Neural progenitor cell (in vitro differentiated cells): ENCODE measurements at regions not wholly inside any gene's neighbourhood (a gene's known extent, or its start where the extent isn't known, plus 50 kb on each side); places are given as distances from the start of the nearest gene placed in this dataset.
A peak's percentile ranks its signal among the peaks of the same experiment; 100 is the strongest.

Experiments
- DNase-seq: peaks from one replicate; pipeline ENCODE4 v3.0.0-alpha.2; 2016; ENCODE audit warnings: low spot score
- H2AFZ ChIP-seq: fragments of 200-600 bp; sonication (generic); replicated peaks from 2 replicates; pipeline ENCODE4 v1.6.1; 2016; ENCODE audit warnings: antibody characterized with exemption
- H3F3A ChIP-seq: fragments of 200-600 bp; sonication (generic); 2 replicates; pipeline ENCODE4 v1.6.1; 2016; ENCODE audit warnings: antibody characterized with exemption, low read depth
- H3K27ac ChIP-seq: fragments of 200-600 bp; sonication (generic); 2 replicates; pipeline ENCODE4 v1.5.1; 2016; ENCODE audit warnings: mild to moderate bottlenecking
- H3K27me3 ChIP-seq: fragments of 200-600 bp; sonication (generic); 2 replicates; pipeline ENCODE4 v1.6.1; 2016; ENCODE audit warnings: mild to moderate bottlenecking, moderate library complexity
- H3K36me3 ChIP-seq: fragments of 200-600 bp; sonication (generic); 2 replicates; pipeline ENCODE4 v1.5.1; 2016
- H3K4me1 ChIP-seq: fragments of 200-600 bp; sonication (generic); 2 replicates; pipeline ENCODE4 v1.6.1; 2016; ENCODE audit warnings: mixed run types
- H3K4me2 ChIP-seq: fragments of 200-600 bp; sonication (generic); 2 replicates; pipeline ENCODE4 v1.6.1; 2016
- H3K4me3 ChIP-seq: fragments of 200-600 bp; sonication (generic); 2 replicates; pipeline ENCODE4 v1.5.1; 2016
- H3K79me2 ChIP-seq: fragments of 200-600 bp; sonication (generic); 2 replicates; pipeline ENCODE4 v1.6.1; 2016; ENCODE audit warnings: low read depth
- H3K9ac ChIP-seq: fragments of 200-600 bp; sonication (generic); 2 replicates; pipeline ENCODE4 v1.6.1; 2016
- H3K9me3 ChIP-seq: fragments of 200-600 bp; sonication (generic); 2 replicates; pipeline ENCODE4 v1.5.1; 2016; ENCODE audit warnings: low read depth
- H4K20me1 ChIP-seq: fragments of 200-600 bp; sonication (generic); 2 replicates; pipeline ENCODE4 v1.6.1; 2016; ENCODE audit warnings: low read depth
- H3K27ac Mint-ChIP-seq: 3 replicates; pipeline ENCODE4 v1.8.0; 2021; ENCODE audit warnings: mixed read lengths
- H3K27me3 Mint-ChIP-seq: 2 replicates; pipeline ENCODE4 v1.8.0; 2022; ENCODE audit warnings: low read depth, mild to moderate bottlenecking, inconsistent platforms, moderate library complexity, mixed read lengths; ENCODE audit not compliant: insufficient read depth
- H3K36me3 Mint-ChIP-seq: 3 replicates; pipeline ENCODE4 v1.8.0; 2021; ENCODE audit warnings: mixed read lengths
- H3K4me1 Mint-ChIP-seq: 3 replicates; pipeline ENCODE4 v1.8.0; 2021; ENCODE audit warnings: mixed read lengths
- H3K4me3 Mint-ChIP-seq: 3 replicates; pipeline ENCODE4 v1.8.0; 2021; ENCODE audit warnings: mild to moderate bottlenecking, moderate library complexity, mixed read lengths
- H3K9me3 Mint-ChIP-seq: 3 replicates; pipeline ENCODE4 v1.8.0; 2020; ENCODE audit warnings: mixed read lengths
- CTCF ChIP-seq: fragments of 200-600 bp; sonication (generic); IDR thresholded peaks from 2 replicates; pipeline ENCODE4 v1.5.1; 2017; ENCODE audit warnings: antibody characterized with exemption, mild to moderate bottlenecking
- EZH2 ChIP-seq: fragments of 200-600 bp; sonication (generic); IDR thresholded peaks from 2 replicates; pipeline ENCODE4 v1.6.1; 2017; ENCODE audit warnings: antibody characterized with exemption, mild to moderate bottlenecking, moderate library complexity
- EZH2phosphoT487 ChIP-seq: fragments of 200-600 bp; sonication (generic); IDR thresholded peaks from 2 replicates; pipeline ENCODE4 v1.6.1; 2017; ENCODE audit warnings: antibody characterized with exemption

GRCh38 chr21:45347048-45347711, 57.8 kb upstream of the COL18A1 start:
- H3K4me3 Mint-ChIP-seq: no peak overlapping the region

GRCh38 chr21:45347712-45348499, 57.1 kb upstream of the COL18A1 start:
- Histone ChIP-seq H3K4me2 (no peak overlapping the region), H3K27ac (no peak overlapping the region), H3K36me3 (no peaks in the 10 kb centered on the region), H3K27me3 (peaks cover 12% of the 10 kb centered on the region), H3K9me3 (no peaks in the 10 kb centered on the region), H3K9ac (no peak overlapping the region), H2AFZ (peak overlapping the region; percentile 8), H4K20me1 (no peaks in the 10 kb centered on the region), H3F3A (peaks cover 16% of the 10 kb centered on the region), H3K79me2 (no peaks in the 10 kb centered on the region), H3K4me1 (no peaks in the 10 kb centered on the region), H3K4me3 (no peak overlapping the region)
- peaks cover 19% of the 10 kb centered on the region for H3K27me3 Mint-ChIP-seq
- H3K9me3 Mint-ChIP-seq: peaks cover 12% of the 10 kb centered on the region
- no peak overlapping the region for H3K4me3 Mint-ChIP-seq
- H3K4me1 Mint-ChIP-seq: peaks cover 19% of the 10 kb centered on the region
- no peak for TF ChIP-seq CTCF
- no peak for TF ChIP-seq EZH2
- TF ChIP-seq EZH2phosphoT487: no peak
- no peaks in the 10 kb centered on the region for H3K36me3 Mint-ChIP-seq
- DNase-seq: no peak
- H3K27ac Mint-ChIP-seq: no peak overlapping the region

More at GRCh38 chr21:45347048-45347711, 57.8 kb upstream of the COL18A1 start:
- Histone ChIP-seq H3K9ac (no peak overlapping the region), H3K27me3 (peaks cover 12% of the 10 kb centered on the region), H4K20me1 (no peaks in the 10 kb centered on the region), H3F3A (peaks cover 16% of the 10 kb centered on the region), H3K4me2 (no peak overlapping the region), H3K36me3 (no peaks in the 10 kb centered on the region), H3K79me2 (no peaks in the 10 kb centered on the region), H3K27ac (no peak overlapping the region), H3K9me3 (no peaks in the 10 kb centered on the region), H3K4me1 (peaks cover under 1% of the 10 kb centered on the region), H3K4me3 (no peak overlapping the region), H2AFZ (peak overlapping the region; percentile 8)
- Mint-ChIP-seq H3K27me3 (peaks cover 22% of the 10 kb centered on the region), H3K36me3 (peaks cover 2% of the 10 kb centered on the region), H3K9me3 (peaks cover 14% of the 10 kb centered on the region), H3K27ac (no peak overlapping the region), H3K4me1 (peaks cover 19% of the 10 kb centered on the region)
- DNase-seq: no peak
- TF ChIP-seq EZH2 (no peak), CTCF (no peak), EZH2phosphoT487 (no peak)

GRCh38 chr21:45348591-45349327, 56.2 kb upstream of the COL18A1 start:
- Mint-ChIP-seq H3K4me3 (no peak overlapping the region), H3K27me3 (peaks cover 18% of the 10 kb centered on the region)
- H3K4me2 ChIP-seq: no peak overlapping the region

More at GRCh38 chr21:45348591-45349327, 56.2 kb upstream of the COL18A1 start:
- Histone ChIP-seq H3K79me2 (no peaks in the 10 kb centered on the region), H3F3A (peaks cover 16% of the 10 kb centered on the region), H3K9ac (no peak overlapping the region), H3K36me3 (no peaks in the 10 kb centered on the region), H3K27me3 (peaks cover 12% of the 10 kb centered on the region), H3K27ac (no peak overlapping the region), H3K4me3 (no peak overlapping the region), H3K4me1 (no peaks in the 10 kb centered on the region), H4K20me1 (no peaks in the 10 kb centered on the region), H2AFZ (no peak overlapping the region), H3K9me3 (no peaks in the 10 kb centered on the region)
- Mint-ChIP-seq H3K27ac (no peak overlapping the region), H3K9me3 (peaks cover 6% of the 10 kb centered on the region), H3K4me1 (peaks cover 22% of the 10 kb centered on the region), H3K36me3 (no peaks in the 10 kb centered on the region)
- DNase-seq: peak; percentile 1
- no peak for TF ChIP-seq CTCF
- no peak for TF ChIP-seq EZH2phosphoT487
- no peak for TF ChIP-seq EZH2
